ENCODE measurements at regions not wholly inside any gene's neighbourhood (a gene's known extent, or its start where the extent isn't known, plus 50 kb on each side); places are given as distances from the start of the nearest gene placed in this dataset.
"Not testable (repeated sequence)": the region's sequence is repeated elsewhere in the genome, so short reads cannot be mapped to it uniquely, and the experiment has no call there.

- no peak for DNase-seq
Measured at GRCh38 chr2:128641421-128642080, 322.9 kb upstream of the HS6ST1 start.

- no peak for DNase-seq
Measured at GRCh38 chr2:128642316-128642715, 323.6 kb upstream of the HS6ST1 start.

DNA sequence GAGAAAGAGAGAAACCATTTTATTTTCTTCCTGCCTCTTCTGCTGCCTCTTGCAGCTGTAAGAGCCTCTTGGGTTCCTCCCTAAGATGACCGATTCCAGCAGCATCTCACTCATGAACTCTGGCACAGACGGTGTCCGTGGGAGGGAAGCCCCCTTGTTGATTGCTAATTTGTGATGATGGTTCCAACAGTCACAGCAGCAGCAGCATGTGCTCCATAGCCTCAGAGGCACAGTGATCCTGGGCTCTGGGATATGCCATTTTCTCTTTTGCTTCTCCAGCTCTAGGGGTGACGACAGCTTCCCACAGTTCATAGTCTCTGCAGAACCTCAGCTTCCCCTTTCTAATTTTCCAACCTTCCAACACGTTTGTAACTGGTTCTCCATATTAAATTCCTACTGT lies 324.2 kb upstream of the HS6ST1 start:
- no peak for DNase-seq

DNA sequence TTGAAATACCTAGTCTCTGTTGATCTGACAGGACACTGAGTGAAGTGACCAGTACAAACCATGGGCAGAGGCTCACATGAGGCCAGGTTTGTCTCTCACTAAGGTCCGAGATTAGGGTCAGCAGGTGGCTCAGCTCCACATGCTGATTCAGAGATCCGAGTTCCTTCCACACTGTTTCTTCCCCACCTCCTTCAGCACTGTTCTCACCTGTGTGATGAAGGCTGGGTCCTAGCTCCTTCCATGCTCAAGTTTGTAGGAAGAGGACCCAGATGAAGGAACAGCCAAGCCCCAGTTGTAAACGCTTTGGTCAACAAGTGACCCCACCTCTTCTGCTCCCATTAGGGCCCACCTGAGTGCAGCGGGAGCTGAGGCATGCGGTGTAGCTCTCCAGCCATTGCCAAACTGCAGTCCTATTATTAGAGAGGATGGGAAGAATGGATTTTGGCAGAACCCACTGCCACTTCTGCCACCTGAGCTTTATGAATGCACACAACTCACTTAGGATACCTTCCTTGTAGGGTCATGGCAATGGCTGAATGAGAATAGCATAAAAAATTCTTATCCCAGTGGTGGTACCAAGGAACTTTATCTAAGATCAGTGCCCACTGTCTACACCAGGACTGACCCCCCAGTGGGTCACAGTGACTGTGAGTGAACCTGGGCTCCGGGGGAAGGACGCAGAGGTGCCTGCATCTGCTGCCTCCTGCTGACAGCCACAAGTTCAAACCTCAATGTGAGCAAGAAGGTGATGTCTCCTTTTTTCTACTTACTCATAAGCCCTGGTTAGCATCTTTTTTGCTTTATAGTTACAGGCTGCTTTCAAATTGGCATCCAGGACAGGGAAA lies 324.8 kb upstream of the HS6ST1 start:
- DNase-seq = no peak

DNA sequence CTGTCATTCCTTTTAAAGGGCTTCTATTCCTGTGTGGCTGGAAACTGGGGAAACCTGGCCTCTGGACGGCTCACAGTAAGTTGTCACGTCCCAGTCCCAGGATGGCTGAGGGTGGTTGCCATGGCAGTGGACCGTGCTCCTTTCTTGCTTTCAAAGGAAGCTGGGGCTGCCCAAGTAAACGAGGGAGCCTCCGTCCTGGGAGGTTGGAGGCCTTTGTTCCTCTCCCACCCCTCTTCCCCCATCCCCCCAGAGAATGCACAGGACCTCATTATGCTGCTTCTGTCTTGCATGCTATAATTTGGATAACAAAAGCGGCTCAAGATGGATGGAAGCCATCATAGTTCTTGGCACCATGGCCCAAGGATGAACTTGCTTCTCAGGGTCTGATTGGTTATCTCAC lies 325.5 kb upstream of the HS6ST1 start:
- no peak for DNase-seq

- DNase-seq = no peak
Measured at GRCh38 chr2:128644718-128645256, 326.1 kb upstream of the HS6ST1 start.

DNA sequence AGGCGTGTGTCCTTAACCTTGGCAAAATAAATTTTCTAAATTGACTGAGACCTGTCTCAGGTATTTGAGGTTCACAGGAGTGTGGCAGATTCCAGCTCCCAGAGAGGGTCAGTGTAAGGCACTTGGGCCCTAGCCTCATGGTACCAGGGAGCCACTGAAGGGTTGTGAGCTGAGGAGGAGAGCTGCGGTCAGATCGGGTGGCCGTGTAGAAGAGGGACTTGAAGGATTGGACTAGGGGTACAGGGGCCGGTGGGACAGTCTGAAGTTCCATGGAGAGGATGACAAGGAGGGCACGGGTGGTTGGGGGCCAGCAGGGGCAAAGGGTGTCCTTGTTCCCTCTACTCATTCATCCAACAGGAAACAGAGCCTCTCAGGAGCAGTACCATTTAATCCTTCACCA lies 327.0 kb upstream of the HS6ST1 start:
- DNase-seq = no peak

DNA sequence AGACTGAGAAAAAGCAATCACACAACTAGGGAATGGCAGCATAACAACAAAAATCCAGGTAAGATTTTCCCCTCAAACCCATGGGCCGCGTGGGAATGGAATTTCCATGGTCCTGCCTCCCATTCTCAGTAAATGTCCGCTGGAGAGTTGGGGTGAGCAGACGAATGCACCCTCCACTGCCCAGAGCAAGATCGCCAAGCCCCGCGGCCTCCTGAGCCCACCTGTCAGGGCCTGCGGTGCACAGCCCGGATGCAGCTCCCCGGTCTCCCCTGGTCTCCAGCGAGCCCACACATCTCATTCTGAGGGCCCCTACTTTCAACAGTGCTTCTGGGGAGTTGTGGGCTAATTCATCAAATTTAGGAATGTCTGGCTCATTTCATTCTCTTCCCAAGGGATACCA lies 327.4 kb upstream of the HS6ST1 start:
- DNase-seq = no peak

GRCh38 chr2:128646691-128647090 lies 328.0 kb upstream of the HS6ST1 start:
- DNase-seq = no peak

DNA sequence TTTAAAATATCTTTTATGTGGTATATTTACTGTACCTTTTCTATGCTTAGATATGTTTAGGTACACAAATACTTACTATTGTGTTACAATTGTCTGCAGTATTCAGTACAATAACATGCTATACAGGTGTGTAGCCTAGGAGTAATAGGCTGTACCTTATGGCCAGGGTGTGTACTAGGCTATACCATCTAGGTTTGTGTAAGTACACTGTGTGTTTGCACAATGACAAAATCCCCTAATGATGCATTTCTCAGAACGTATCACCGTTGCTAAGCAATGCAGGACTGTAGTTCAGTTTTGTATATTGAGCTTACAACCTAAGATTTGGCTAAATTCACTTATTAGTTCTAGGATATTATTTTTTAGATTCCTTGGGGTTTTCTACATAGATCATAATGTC lies 332.3 kb upstream of the HS6ST1 start:
- no peak for DNase-seq

DNA sequence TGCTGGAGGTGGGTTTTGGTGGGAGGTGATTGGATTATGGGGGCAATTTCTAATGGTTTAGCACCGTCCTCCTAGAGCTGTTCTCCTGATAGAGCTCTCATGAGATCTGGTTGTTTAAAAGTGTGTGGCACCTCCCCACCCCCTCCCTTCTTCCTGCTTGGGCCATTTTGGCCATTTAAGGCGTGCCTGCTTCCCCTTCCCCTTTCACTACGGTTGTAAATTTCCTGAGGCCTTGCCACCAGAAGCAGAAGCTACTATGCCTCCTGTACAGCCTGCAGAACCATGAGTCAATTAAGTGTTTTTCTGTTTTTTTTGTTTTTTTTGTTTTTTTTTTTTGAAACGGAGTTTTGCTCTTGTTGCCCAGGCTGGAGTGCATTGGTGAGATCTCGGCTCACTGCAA lies 335.7 kb upstream of the HS6ST1 start:
- DNase-seq = peak; percentile 13

GRCh38 chr2:128660836-128661235 lies 342.2 kb upstream of the HS6ST1 start:
- DNase-seq = no peak

DNA sequence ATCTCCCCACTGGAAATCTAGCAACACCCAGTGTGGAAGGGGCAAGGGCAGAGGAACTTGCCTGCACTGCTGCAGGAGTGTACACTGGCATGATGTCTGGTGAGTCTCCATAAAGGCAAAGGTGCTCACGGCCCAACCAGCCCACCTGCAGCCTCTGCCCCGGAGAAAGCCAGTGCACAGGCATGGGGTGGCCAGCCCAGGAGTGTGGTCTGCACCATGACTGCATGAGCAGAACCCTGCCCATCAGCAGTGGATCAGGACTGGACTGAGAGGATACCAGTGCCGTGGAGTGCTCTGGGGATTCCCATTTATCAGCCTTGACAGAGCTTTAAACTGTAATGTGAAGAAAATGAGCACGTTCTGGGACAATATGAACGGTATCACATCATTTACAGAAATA lies 342.6 kb upstream of the HS6ST1 start:
- no peak for DNase-seq

GRCh38 chr2:128662051-128662471 lies 343.4 kb upstream of the HS6ST1 start:
- no peak for DNase-seq

DNA sequence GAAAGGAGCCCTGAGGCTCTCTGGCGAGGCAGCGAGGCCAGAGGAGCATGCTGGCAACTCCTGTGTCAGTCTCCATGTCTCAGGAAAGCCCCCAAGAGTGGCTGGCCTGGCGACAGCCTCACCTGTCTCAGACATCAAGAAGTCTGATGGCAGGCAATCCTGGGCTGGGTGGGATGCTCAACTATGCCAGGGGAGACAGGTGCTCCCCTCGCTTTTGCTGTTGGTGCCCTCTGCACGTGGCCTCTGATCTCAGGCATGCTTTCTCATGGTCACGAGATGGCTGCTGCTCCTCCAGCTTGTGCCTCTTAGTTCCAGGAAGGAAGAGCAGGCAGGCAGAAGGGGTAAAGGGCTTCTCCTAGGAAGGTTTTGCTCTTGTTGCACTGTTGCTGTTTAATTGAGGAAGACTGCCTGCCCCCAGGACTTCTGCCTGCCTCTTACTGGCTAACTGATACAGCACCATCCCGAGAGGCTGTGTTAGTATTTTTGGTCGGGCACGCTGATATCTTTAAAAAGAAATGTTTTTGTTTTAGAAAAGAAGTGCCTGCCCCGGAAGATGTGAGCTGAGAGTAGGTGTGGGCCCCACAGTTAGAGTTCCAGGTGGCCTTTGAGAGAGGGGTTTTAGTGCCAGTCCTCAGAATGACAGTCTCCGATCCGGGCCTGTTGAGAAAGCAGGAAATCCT lies 344.8 kb upstream of the HS6ST1 start:
- DNase-seq = no peak

DNA sequence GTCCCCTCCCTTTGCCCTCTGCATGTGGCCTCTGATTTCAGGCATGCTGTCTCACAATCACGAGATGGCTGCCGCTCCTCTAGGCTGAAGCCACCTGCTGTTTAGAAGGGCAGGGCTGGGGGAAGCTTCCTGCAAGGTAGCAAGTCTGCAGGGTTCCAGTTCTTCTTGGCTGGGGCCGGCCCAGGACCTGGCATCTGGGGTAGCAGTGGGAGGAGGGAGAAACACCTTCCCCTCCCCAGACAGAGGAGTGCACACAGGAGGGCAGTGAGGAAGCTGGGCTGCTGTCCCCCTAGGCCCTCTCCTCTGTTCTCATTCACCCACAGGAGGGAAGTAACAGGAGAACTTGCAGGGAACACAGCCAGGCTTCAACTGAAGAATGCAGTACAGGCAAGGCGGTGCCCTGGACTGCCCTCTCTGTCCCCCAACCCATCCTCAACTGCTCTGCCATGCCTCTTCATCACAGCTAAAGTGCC lies 345.9 kb upstream of the HS6ST1 start:
- no peak for DNase-seq

DNA sequence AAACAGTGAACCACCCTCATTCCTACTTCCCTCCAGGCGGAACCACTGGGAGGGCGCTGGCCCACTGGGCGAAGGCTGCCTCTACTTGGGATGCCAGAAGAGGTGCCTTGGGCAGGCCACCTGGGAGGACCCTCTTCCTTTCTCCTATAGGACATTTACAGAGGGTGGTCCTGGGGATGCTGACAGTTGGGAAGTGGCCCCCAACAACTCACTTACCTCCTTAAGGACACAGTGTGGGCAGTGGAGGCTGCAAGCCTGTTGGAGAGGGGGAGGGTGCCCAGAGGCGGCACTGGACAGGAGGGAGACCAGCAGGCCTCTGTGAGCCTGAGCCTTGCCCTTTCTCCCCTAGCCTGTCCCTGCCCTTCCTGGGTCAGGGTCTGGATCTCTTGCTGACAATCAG lies 346.4 kb upstream of the HS6ST1 start:
- no peak for DNase-seq

- no peak for DNase-seq
Measured at GRCh38 chr2:128666596-128666995, 347.9 kb upstream of the HS6ST1 start.

DNA sequence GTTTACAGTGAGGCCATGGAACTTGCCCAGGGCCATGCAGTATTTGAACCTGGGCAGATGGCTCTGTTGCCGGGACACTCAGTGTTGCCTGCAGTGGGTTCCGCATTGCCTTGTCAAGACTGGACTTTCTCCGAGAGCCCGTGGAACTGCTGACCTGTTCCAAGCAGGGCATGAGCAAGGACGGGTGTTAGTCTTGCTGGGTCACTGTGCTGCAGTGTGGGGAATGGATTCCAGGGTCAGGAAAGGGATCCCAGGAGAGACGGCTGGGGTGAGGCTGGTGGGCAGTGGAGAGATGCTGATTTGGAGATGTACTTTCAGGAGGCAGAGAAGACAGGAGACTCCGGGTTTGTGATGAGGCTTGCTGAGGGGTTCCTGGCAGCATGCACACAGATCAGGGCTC lies 348.7 kb upstream of the HS6ST1 start:
- DNase-seq = no peak

DNA sequence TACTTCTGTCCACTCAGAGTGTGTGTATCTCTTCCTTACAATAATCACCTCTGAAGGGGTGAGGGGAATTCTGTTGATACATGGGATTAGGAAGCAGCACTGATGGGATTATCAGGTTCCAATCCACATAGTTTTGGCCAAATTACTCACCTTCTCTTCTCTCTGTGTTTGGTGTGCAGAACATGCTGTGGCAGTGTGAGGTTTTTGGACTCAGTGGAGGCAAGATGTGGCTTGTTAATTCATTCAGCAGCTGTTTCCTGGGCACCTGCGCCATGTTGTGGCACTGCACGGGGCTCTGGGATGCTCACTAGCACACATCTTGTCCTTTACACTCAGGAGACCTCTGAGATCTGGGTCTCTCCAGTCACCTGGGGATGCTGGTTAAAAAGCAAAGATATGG lies 350.3 kb upstream of the HS6ST1 start:
- DNase-seq = no peak

- DNase-seq = no peak
Measured at GRCh38 chr2:128670066-128670465, 351.4 kb upstream of the HS6ST1 start.

DNA sequence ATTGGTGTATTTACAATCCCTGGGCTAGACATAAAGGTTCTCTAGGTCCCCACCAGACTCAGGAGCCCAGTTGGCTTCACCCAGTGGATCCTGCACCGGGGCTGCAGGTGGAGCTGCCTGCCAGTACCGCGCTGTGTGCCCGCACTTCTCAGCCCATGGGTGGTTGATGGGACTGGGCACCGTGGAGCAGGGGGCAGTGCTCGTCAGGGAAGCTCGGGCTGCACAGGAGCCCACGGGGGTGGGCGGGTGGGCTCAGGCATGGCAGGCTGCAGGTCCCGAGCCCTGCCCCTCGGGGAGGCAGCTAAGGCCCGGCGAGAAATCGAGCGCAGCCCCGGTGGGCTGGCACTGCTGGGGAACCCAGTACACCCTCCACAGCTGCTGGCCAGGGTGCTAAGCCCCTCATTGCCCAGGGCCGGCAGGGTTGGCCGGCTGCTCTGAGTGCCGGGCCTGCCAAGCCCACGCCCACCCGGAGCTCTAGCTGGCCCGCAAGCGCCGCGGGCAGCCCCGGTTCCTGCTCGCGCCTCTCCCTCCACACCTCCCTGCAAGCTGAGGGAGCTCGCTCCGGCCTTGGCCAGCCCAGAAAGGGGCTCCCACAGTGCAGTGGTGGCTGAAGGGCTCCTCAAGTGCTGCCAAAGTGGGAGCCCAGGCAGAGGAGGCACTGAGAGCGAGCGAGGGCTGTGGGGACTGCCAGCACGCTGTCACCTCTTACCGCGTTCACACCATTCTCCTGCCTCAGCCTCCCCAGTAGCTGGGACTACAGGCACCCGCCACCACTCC lies 353.5 kb upstream of the HS6ST1 start:
- not testable (repeated sequence) for DNase-seq

DNA sequence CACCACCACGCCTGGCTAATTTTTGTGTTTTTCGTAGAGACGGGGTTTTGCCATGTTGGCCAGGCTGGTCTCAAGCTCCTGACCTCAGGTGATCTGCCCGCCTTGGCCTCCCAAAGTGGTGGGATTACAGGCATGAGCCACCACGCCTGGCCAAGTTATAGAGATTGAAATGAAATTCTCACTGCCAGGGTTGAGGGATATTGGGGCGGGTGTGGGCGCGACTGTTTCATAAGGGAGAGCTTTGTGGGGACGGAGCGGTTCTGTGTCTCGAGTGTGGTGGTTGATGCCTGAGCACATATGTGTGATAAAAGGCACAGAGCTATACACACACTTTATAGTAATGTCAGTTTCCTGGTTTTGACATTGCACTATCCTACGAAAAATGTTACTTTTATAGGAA lies 361.0 kb upstream of the HS6ST1 start:
- DNase-seq = not testable (repeated sequence)
